ENCODE measurements at regions not wholly inside any gene's neighbourhood (a gene's known extent, or its start where the extent isn't known, plus 50 kb on each side); places are given as distances from the start of the nearest gene placed in this dataset.

DNA sequence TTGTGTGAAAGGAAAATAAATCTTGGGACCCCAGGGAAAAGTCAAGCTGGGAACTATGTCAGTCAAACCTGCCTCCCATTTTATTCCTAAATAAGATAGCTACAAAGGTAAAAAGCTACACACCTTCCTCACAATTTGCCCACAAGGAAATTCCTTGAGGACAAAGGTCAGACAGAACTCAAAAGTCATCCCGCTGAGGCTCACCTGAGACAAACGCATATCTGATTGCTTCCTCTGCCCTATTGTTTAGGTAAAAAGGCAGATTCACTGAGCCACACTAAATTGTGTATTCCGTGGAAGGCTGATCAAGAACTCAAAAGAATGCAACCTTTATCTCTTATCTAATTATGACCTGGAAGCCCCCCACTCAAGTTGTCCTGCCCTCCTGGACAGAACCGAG lies 58.7 kb upstream of the MAML3 start:
- Histone ChIP-seq H3K36me3 (no peaks in the 10 kb centered on the region), H3K27me3 (no peaks in the 10 kb centered on the region), H3K4me1 (no peaks in the 10 kb centered on the region), H3K4me3 (no peak overlapping the region), H3K27ac (no peak overlapping the region), H3K9me3 (no peaks in the 10 kb centered on the region)
- ATAC-seq, result no peak
- TF ChIP-seq POLR2A (IDR thresholded peaks at IDR 0.05) (no peak), CTCF (IDR thresholded peaks at IDR 0.05) (no peak), EP300 (IDR thresholded peaks at IDR 0.05) (no peak), POLR2AphosphoS5 (IDR thresholded peaks at IDR 0.05) (no peak)
- WGBS, 2 donors (ENCODE audit: low coverage in 1 of 2), result 40 to 73% methylated on average over 2 of the region's 4 CpGs

- ATAC-seq, result no peak
- H3K4me1 ChIP-seq, result no peaks in the 10 kb centered on the region
- H3K4me3 ChIP-seq, result no peak overlapping the region
- no peaks in the 10 kb centered on the region for H3K27me3 ChIP-seq
- H3K27ac ChIP-seq, result no peak overlapping the region
- H3K36me3 ChIP-seq, result no peaks in the 10 kb centered on the region
- TF ChIP-seq EP300 (IDR thresholded peaks at IDR 0.05) (no peak), CTCF (IDR thresholded peaks at IDR 0.05) (no peak), POLR2A (IDR thresholded peaks at IDR 0.05) (no peak), POLR2AphosphoS5 (IDR thresholded peaks at IDR 0.05) (no peak)
- WGBS, 2 donors (ENCODE audit: low coverage in 1 of 2), result 90% methylated on average over 2 of the region's 2 CpGs; no CpG with 5 or more reads in 1 of the 2 donors
- no peaks in the 10 kb centered on the region for H3K9me3 ChIP-seq
These were observed 58.2 kb upstream of the MAML3 start for GRCh38 chr4:140212194-140212593.

- no peak for ATAC-seq
- no peak overlapping the region for H3K4me3 ChIP-seq
- no peaks in the 10 kb centered on the region for H3K4me1 ChIP-seq
- H3K27me3 ChIP-seq, result no peaks in the 10 kb centered on the region
- H3K36me3 ChIP-seq, result no peaks in the 10 kb centered on the region
- TF ChIP-seq EP300 (IDR thresholded peaks at IDR 0.05), result no peak
- TF ChIP-seq POLR2A (IDR thresholded peaks at IDR 0.05), result no peak
- no peak for TF ChIP-seq CTCF (IDR thresholded peaks at IDR 0.05)
- H3K9me3 ChIP-seq, result no peaks in the 10 kb centered on the region
- 58 to 83% methylated on average over 1 to 2 of the region's 2 CpGs for WGBS, 2 donors (ENCODE audit: low coverage in 1 of 2)
- H3K27ac ChIP-seq, result no peak overlapping the region
These were observed 57.7 kb upstream of the MAML3 start for GRCh38 chr4:140211693-140212092.

GRCh38 chr4:140211161-140211560 lies 57.2 kb upstream of the MAML3 start:
- Histone ChIP-seq H3K27ac (no peak overlapping the region), H3K27me3 (no peaks in the 10 kb centered on the region), H3K4me3 (no peak overlapping the region), H3K9me3 (no peaks in the 10 kb centered on the region), H3K36me3 (no peaks in the 10 kb centered on the region), H3K4me1 (no peaks in the 10 kb centered on the region)
- no peak for ATAC-seq
- TF ChIP-seq POLR2A (IDR thresholded peaks at IDR 0.05) (no peak), CTCF (IDR thresholded peaks at IDR 0.05) (no peak), EP300 (IDR thresholded peaks at IDR 0.05) (no peak), POLR2AphosphoS5 (IDR thresholded peaks at IDR 0.05) (no peak)

GRCh38 chr4:140208921-140209320 lies 54.9 kb upstream of the MAML3 start:
- WGBS, 2 donors (ENCODE audit: low coverage in 1 of 2), result 83 to 100% methylated on average over 1 of the region's 1 CpG
- H3K4me1 ChIP-seq, result no peaks in the 10 kb centered on the region
- no peaks in the 10 kb centered on the region for H3K36me3 ChIP-seq
- ATAC-seq, result no peak
- no peaks in the 10 kb centered on the region for H3K27me3 ChIP-seq
- H3K4me3 ChIP-seq, result no peak overlapping the region
- no peak overlapping the region for H3K27ac ChIP-seq
- TF ChIP-seq POLR2AphosphoS5 (IDR thresholded peaks at IDR 0.05), result no peak
- no peaks in the 10 kb centered on the region for H3K9me3 ChIP-seq
